Ramos (cell line): ENCODE measurements at regions not wholly inside any gene's neighbourhood (a gene's known extent, or its start where the extent isn't known, plus 50 kb on each side); places are given as distances from the start of the nearest gene placed in this dataset.

Experiments used
- in situ Hi-C: fragments of 300-500 bp; cut with MboI; formaldehyde crosslinking; loops from one replicate; pipeline ENCODE4 v1.14.3; 2022; ENCODE audit warnings: low sequenced_read_pairs; ENCODE audit not compliant: unreplicated experiment

GRCh38 chr4:20493761-20494353, 206.4 kb upstream of the PACRGL start:
- in situ Hi-C loops: no loop called here

- in situ Hi-C loops: no loop called here
Observed at GRCh38 chr4:20496068-20496467, 204.2 kb upstream of the PACRGL start.

DNA sequence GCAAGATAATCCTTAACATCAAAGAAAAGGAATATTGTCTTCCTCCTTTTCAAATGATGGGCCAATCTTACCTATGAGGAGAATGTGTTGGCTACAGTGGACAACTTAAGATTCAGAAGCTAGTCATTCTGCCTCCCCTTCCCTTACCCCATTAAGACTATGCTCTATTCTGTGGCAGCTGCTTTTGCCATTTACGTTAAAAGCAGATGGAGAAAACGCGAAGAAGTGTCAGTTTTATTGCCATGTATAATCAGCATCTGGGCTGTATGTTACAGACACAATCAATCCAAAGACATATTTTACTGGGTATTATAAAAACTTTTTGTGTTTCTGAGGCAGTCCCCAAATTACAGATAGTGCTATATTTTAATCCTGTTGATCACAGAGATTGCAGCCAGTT, 196.1 kb upstream of the PACRGL start:
- in situ Hi-C loops: no loop called here

- in situ Hi-C loops: no loop called here
Observed at GRCh38 chr4:20505927-20506326, 194.3 kb upstream of the PACRGL start.

DNA sequence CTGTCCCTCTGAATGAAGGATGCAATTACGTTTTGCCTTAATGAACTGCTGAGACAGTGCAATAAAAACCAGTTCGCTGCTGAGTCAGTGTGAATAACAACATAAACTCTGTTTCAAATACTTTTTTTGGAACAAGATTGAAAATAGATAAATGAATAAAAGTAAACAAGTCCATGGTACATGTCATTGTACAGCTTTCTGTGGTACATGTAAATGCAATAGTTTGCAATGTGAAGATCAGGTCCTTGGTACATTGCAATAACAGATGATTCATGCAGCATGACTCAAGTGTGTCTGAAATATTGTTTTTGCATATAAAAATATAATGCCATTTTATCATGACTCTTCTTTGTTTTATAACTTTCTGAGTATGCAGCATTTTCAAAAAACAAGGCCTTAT, 193.4 kb upstream of the PACRGL start:
- in situ Hi-C loops: no loop called here

- in situ Hi-C loops: no loop called here
Observed at GRCh38 chr4:20509315-20509714, 190.9 kb upstream of the PACRGL start.

GRCh38 chr4:20512033-20512792, 188.0 kb upstream of the PACRGL start:
- in situ Hi-C loops: no loop called here

GRCh38 chr4:20512985-20513384, 187.3 kb upstream of the PACRGL start:
- in situ Hi-C loops: no loop called here

- in situ Hi-C loops: no loop called here
Observed at GRCh38 chr4:20520901-20521300, 179.4 kb upstream of the PACRGL start.

DNA sequence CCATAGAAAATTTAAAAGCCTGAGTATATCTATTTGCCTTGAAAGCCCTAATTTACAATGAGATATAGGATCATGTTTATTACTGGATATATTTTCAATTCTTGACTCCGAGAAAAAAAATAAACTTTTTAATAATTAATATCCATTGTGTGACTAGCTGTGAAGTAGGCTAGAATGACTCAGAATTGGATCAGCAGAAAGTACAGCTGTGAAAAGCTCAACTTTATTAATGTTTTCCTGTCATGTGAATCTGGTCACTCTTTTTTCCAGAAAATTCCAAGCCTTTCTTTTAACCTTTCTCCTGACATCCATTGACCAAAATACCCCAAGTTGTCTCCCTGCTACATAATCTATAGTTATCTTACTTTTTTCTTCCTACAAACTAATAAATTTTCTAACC, 171.8 kb upstream of the PACRGL start:
- in situ Hi-C loops: no loop called here

DNA sequence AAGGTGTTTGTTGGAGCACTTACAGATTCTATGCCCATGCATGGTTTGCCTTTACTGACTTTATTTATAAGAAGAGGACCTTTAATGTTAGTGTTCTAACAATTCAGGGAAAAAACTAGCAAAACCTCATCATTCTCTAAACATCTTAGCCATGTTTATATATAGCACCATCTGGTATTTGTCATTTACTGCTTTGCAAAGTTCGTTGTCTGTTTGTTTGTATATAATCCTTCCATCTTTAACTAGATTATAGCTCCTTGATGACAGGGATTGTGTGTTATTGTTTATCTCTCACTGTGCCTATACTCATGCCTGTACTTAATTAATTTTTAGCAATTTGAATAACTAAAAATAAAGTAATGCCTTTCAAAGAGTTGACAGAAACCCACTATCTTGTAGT, 170.6 kb upstream of the PACRGL start:
- in situ Hi-C loops: no loop called here

- in situ Hi-C loops: no loop called here
Observed at GRCh38 chr4:20532116-20532790, 168.0 kb upstream of the PACRGL start.

- in situ Hi-C loops: no loop called here
Observed at GRCh38 chr4:20532871-20533870, 167.1 kb upstream of the PACRGL start.

DNA sequence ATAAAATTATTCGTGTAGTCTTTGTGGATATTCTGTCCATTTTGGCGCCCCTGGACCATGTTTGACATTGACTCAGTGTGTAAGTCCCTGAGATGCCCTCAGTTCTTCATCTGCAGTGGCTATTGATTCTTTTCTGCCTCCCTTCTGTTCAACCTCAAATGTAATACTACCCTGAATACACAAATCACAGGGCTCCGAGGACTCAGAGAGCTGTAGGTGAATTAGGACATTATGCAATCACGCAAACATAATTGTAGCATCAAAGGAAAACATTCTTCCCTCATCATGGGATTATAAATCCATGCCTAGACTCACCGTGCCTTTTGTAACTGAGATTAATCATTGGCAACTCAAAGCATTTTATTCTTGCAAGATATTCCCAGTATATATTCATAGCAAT, 161.4 kb upstream of the PACRGL start:
- in situ Hi-C loops: no loop called here

DNA sequence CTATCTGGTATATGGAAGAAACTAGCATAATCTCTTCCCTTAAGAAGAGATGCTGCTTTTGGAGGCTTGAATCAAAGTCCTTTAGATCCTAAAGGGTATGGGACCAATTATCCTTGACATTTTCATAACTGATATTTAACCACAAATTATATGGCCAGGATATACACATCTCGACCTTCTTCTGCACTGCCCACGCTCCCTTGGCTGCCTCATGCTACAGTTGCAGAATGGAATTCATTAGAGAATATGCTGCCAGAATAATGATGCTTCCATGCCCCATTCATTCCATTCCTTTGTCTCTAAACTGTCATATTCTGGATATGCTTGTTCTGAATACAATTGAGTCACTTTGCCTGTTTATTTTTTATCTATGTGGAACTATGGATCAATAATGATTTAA, 157.1 kb upstream of the PACRGL start:
- in situ Hi-C loops: no loop called here

- in situ Hi-C loops: no loop called here
Observed at GRCh38 chr4:20544645-20545044, 155.6 kb upstream of the PACRGL start.

DNA sequence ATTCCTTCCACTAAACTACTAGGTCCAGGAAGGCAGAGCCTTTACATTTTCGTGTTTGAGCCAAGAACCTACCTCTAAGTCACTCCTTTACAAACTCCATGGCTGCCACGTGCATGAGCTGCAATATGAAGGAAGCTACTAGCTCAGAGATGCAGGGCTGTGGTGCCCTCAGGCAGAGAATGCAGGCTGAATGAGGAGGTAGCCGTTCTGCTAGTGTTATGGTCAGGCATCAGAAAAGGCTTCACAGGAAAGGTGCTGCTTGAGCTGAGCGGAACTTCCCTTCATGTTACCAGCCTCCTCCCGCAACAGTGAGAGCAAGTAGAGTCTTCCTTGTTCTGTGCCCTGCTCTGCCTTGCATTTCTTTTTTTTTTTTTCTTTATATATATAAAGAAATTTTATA, 148.3 kb upstream of the PACRGL start:
- in situ Hi-C loops: no loop called here

DNA sequence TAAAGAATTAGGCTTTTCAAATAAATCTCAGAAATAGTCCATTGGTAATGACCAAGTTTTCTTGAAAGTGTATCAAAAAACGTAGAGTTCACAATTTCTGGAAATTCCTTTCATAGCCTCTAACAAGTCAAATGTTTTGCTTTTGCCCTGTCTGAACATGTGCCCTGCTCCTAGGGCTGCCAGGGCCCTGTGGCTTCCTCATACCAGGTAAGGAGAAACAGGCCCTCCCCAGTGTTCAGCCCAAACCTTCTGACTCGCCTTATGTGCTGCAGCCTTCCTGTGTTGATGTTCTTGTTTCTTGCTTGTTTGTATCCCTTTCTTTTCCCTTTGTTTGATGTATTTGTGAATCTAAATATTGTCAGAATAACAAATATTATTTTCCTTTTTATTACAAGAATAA, 146.1 kb upstream of the PACRGL start:
- in situ Hi-C loops: no loop called here

DNA sequence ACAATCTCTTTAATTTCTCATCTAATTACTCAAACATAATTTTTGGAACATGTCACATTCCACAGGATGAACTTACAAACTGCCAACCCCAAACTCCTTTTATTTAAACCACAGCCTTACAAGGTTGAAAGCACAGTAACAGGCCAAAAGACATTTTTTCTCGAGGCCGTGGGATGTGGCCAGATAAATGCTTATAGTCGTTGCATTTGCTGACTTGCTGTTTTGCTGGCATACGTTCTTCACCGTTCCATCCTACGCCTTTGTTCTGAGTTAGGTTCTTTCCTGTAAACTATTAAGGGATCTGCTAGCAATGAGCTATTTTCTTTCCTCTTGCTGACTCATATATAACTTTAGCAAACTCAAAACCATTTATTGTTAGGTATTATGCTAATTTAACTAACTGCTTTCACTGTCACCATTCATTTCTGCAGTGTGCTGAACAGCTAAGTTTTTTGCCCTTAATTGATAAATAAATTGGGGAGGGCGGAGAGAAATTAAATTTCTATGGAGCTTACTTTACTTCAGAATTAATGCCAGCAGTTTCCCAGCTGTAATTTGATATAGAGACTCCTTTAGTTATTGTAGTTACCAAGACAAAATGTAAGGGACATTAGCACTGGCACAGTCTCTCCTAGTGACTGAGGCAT, 135.1 kb upstream of the PACRGL start:
- in situ Hi-C loops: no loop called here
